A673 (cell line): ENCODE measurements at regions not wholly inside any gene's neighbourhood (a gene's known extent, or its start where the extent isn't known, plus 50 kb on each side); places are given as distances from the start of the nearest gene placed in this dataset.

Experiments used
- BruUV-seq: library from RNA; stranded (reverse); fragments of 400-500 nt; replicated peaks from 2 replicates; lab custom pipeline; 2021; lab: Mats Ljungman, UMichigan
- CTCF ChIA-PET: fragments of 300-600 bp; sonication (Branson Sonifier 250); formaldehyde crosslinking; loops from one replicate; lab custom pipeline; 2022; ENCODE audit warnings: antibody characterized with exemption; lab: Charles Lee
- POLR2A ChIA-PET: fragments of 300-600 bp; sonication (Branson Sonifier 250); formaldehyde crosslinking; loops from one replicate; lab custom pipeline; 2022; ENCODE audit warnings: antibody characterized with exemption; ENCODE audit not compliant: low non-redundant PET; lab: Charles Lee
- DNase-seq: peaks from one replicate; pipeline ENCODE4 v3.0.0-alpha.2; 2015; ENCODE audit warnings: low spot score
- H3K27ac ChIP-seq: fragments of 200-600 bp; sonication (generic); 2 replicates; pipeline ENCODE4 v1.5.1; 2016; ENCODE audit warnings: mixed run types, low read depth, mild to moderate bottlenecking, mixed read lengths, antibody characterized with exemption, low read length; ENCODE audit not compliant: poor library complexity, severe bottlenecking
- H3K27me3 ChIP-seq: fragments of 200-600 bp; sonication (generic); replicated peaks from 2 replicates; pipeline ENCODE4 v1.6.1; 2017; ENCODE audit warnings: mixed run types, low read depth, mild to moderate bottlenecking, mixed read lengths, antibody characterized with exemption, low read length; ENCODE audit not compliant: insufficient read depth, poor library complexity
- H3K36me3 ChIP-seq: fragments of 200-600 bp; sonication (generic); 2 replicates; pipeline ENCODE4 v1.6.1; 2016; ENCODE audit warnings: mixed run types, mild to moderate bottlenecking, mixed read lengths, antibody characterized with exemption, low read length; ENCODE audit not compliant: insufficient read depth, poor library complexity, severe bottlenecking
- H3K4me1 ChIP-seq: fragments of 200-600 bp; sonication (generic); 2 replicates; pipeline ENCODE4 v1.6.1; 2017; ENCODE audit warnings: mixed run types, mild to moderate bottlenecking, mixed read lengths, antibody characterized with exemption, low read length; ENCODE audit not compliant: insufficient read depth, poor library complexity, severe bottlenecking
- H3K4me3 ChIP-seq: fragments of 200-600 bp; sonication (generic); 2 replicates; pipeline ENCODE4 v1.5.1; 2016; ENCODE audit warnings: low read depth, mixed run types, mild to moderate bottlenecking, mixed read lengths, low read length; ENCODE audit not compliant: poor library complexity, severe bottlenecking
- H3K9me3 ChIP-seq: fragments of 200-600 bp; sonication (generic); 2 replicates; pipeline ENCODE4 v1.6.1; 2016; ENCODE audit warnings: mixed run types, low read depth, mild to moderate bottlenecking, mixed read lengths, antibody characterized with exemption, low read length; ENCODE audit not compliant: poor library complexity, severe bottlenecking
- EZH2 ChIP-seq: fragments of 200-600 bp; sonication (generic); IDR thresholded peaks from 2 replicates; pipeline ENCODE4 v1.6.1; 2017; ENCODE audit warnings: borderline replicate concordance, low read depth, mild to moderate bottlenecking, mixed read lengths, antibody characterized with exemption, low read length; ENCODE audit not compliant: poor library complexity, severe bottlenecking
- intact Hi-C: fragments of 100-400 bp; cut with micrococcal nuclease; formaldehyde crosslinking; loops from one replicate; pipeline ENCODE4 v1.10.0; 2022; ENCODE audit not compliant: unreplicated experiment
- TF ChIP-seq, protein P1 (sequence below): fragments of 300-800, 200-600 bp; sonication (generic); conservative IDR thresholded peaks from 2 replicates; pipeline ENCODE4 v1.5.1; 2017; ENCODE audit warnings: low read depth, mild to moderate bottlenecking, antibody characterized with exemption, low read length, moderate library complexity, mixed read lengths

DNA sequence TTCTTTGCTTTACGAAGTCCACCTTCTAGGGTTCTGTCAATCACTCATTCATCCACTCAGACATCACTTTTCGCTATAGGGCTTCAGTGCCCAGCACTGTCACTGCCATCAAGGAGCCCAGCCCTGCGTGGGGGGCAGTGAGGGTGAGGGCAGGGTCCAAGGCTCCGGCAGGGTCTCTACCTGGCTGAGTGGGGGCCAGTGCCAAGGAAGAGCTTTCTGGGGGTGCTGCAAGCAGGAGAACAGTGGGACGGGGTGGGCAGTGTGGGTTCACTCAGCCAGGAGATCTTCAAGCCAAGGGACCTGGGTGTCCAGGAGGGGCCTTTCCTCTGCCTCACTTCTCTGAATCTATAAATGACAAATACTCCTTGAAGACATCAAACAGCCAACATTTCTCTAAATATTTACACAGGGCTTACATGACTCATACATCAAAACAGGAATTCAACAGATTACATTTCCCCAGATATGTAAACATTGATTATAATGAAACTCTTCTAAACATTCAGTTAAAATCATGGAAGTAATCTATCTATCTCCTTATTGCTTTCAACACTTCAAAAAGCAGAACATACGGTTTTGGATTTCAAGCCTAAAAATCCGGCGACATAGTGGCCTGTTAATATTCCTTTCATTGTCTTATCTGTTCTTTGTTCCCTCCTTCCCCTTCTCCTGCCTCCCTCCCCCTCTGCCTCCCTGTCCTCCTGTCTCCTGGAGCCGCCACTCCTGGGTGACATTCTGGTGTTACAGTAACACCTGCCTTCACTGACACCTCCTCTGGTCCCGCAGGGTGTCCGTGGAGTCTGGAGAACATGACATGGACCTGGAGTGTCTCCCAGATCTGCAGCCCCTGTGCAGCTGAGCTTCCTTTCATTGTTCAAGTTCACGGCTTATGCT, 94.4 kb upstream of the ADRA2C start:
- intact Hi-C loops = no loop called here
- H3K4me3 ChIP-seq = no peak overlapping the region
- H3K27me3 ChIP-seq = no peaks in the 10 kb centered on the region
- no TSS peak for BruUV-seq
- ChIA-PET CTCF (no interaction called here), POLR2A (no interaction called here)
- no peaks in the 10 kb centered on the region for H3K4me1 ChIP-seq
- TF ChIP-seq EZH2 = no peak
- TF ChIP-seq, protein P1, sequence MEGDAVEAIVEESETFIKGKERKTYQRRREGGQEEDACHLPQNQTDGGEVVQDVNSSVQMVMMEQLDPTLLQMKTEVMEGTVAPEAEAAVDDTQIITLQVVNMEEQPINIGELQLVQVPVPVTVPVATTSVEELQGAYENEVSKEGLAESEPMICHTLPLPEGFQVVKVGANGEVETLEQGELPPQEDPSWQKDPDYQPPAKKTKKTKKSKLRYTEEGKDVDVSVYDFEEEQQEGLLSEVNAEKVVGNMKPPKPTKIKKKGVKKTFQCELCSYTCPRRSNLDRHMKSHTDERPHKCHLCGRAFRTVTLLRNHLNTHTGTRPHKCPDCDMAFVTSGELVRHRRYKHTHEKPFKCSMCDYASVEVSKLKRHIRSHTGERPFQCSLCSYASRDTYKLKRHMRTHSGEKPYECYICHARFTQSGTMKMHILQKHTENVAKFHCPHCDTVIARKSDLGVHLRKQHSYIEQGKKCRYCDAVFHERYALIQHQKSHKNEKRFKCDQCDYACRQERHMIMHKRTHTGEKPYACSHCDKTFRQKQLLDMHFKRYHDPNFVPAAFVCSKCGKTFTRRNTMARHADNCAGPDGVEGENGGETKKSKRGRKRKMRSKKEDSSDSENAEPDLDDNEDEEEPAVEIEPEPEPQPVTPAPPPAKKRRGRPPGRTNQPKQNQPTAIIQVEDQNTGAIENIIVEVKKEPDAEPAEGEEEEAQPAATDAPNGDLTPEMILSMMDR = no peak
- DNase-seq = no peak
- H3K36me3 ChIP-seq = no peaks in the 10 kb centered on the region
- no peaks in the 10 kb centered on the region for H3K9me3 ChIP-seq
- no peak overlapping the region for H3K27ac ChIP-seq

DNA sequence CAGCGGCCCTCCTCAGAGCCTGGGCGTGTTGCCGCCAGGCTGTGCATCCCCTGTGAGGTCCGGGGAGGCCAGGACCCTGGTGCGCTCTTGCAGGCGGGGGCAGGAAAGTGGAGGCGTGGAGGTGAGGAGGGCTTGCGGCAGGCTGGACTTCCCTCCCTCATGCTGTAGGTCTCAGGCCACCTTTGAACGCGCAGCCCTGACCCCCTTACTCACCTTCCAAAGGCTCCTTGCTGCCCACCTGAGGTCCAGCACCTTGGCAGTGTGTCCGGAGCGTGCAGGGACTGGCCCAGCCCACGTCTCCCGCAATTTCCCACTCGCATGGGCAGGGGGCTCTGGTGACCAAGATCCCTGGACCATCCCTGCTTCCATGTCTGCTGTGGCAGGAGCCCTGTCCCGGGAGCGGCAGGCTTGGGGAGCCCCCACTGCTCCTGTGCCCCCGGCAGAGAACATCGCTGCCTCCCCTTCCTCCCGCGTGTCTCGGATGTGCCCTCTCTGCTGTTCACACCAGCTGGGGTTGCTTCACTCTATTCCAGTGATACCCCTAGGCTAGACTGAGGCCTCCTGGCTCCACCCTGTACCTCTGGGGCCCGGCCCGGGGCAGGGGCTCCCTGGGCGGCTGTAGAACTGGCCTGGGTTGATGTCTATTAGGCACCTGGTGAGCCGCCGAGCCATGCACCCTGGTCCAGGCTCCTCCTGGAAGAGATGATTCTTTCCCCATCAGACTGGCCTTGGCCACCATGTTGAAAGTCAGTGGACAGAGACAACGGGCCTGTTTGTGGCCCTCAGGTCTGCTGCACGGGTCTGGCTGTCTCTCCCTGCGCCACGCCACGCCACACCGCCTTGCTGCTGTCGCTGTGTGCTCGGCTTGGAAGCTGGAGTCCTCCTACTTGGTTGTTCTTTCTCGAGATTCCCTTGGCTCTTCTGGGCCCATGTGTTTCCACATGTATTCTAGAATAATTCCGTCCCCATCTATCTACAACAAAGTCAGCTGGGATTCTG, 95.4 kb upstream of the ADRA2C start:
- H3K9me3 ChIP-seq = no peaks in the 10 kb centered on the region
- H3K4me3 ChIP-seq = no peak overlapping the region
- intact Hi-C loops = no loop called here
- ChIA-PET POLR2A (no interaction called here), CTCF (no interaction called here)
- no peaks in the 10 kb centered on the region for H3K4me1 ChIP-seq
- DNase-seq = no peak
- TF ChIP-seq, protein P1 = no peak
- TF ChIP-seq EZH2 = no peak
- no peaks in the 10 kb centered on the region for H3K36me3 ChIP-seq
- no peak overlapping the region for H3K27ac ChIP-seq
- no TSS peak for BruUV-seq
- no peaks in the 10 kb centered on the region for H3K27me3 ChIP-seq

DNA sequence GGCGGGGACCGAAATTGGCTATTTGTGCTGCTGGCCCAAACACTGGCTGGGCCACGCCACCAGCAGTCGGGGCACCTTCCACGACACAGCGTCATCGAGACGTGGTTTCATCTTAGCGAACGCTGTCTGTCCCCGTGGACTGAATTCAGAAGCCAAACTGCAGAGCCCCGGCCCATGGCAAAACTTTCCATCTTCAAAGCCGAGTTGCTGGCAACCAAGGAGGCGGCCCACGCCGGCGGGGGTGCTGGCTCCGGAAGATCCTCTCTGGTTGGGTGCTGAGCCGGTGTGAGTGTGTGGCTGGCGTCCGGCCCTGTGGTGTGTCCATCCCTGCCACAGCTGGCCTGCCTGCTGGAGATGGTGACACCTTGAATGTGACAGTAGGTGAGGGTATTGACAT, 96.6 kb upstream of the ADRA2C start:
- Histone ChIP-seq H3K4me1 (no peaks in the 10 kb centered on the region), H3K4me3 (no peak overlapping the region), H3K27me3 (no peaks in the 10 kb centered on the region), H3K27ac (no peak overlapping the region), H3K36me3 (no peaks in the 10 kb centered on the region), H3K9me3 (no peaks in the 10 kb centered on the region)
- no peak for DNase-seq
- CTCF ChIA-PET = no interaction called here
- no TSS peak for BruUV-seq
- intact Hi-C loops = no loop called here
- TF ChIP-seq EZH2 = no peak
- TF ChIP-seq, protein P1 = no peak
- POLR2A ChIA-PET = no interaction called here
